Stimulated activated CD4-positive, alpha-beta T cell treated with anti-CD3 and anti-CD28 coated beads, TNF-alpha, amount 100 ng/mL, for 24 hours (primary cell): ENCODE measurements at regions not wholly inside any gene's neighbourhood (a gene's known extent, or its start where the extent isn't known, plus 50 kb on each side); places are given as distances from the start of the nearest gene placed in this dataset.

Source experiments
- DNase-seq, 3 experiments: peaks; one replicate each; pipeline ENCODE4 v3.0.0-alpha.2; 2020; ENCODE audit warnings: low read depth in 3 of 3

- no peak for DNase-seq
These were observed 269.4 kb downstream of the TDRD15 start for GRCh38 chr2:21393173-21393572.

GRCh38 chr2:21395366-21395765 is 271.6 kb downstream of the TDRD15 start:
- DNase-seq, result no peak

DNA sequence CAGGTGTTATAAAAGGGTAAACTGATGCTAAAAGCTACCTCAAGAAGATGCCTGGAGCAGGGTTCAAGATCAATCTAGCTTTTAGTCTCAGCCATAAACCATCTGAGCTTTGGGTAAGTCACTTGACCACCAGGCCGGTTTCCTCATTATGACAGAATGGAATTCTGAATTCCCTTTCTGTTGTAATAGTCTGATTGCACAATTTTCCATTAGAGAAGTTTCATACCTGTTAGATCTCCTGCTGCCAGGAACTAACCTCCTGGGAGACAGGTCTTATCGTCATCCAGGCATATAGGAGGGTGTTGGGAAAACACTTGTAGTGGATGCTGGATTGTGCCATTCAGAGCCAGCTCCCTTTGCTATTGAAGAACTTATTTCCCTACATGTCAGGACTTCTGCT is 272.5 kb downstream of the TDRD15 start:
- no peak for DNase-seq

- no peak for DNase-seq
These were observed 277.4 kb downstream of the TDRD15 start for GRCh38 chr2:21401022-21401698.

- no peak for DNase-seq
These were observed 280.4 kb downstream of the TDRD15 start for GRCh38 chr2:21404137-21404536.

DNA sequence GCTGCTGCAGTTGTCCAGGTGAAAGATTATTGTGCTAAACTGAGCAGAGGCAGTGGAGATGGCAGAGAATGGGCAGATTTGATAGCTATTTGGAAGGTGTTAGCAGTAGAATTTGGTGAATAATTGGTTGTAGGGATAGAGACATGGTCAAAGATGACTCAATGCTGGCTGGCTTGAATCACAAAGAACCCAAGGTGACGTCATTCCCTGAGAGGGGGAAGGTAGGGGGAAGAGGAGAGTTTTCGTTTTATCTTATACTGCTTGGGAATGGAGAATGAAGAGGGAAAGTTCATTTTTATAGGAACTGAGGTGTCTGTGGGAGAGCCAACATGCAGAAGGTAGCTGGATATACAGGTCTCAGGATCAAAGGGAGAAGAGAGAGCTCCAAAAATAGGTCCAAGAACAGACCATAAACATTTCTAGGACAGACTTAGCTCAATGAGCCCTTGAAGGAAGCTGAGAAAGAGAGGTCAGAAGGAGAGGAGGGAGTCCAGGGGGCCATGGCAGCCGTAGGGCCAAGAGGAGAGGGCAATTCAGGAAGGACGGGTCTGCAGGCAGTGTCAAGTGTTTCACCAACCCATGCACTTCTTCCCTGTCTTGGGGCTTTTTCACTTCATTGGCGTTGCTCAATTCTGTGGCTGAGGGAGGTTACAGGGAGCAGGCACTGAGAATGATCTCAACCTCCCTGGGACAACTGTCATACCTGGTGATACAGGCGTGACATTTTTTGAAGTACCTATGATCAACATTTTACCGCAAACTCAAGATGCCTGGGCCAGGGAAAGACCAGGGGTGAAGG is 281.3 kb downstream of the TDRD15 start:
- DNase-seq, result no peak

- DNase-seq, result no peak
These were observed 282.6 kb downstream of the TDRD15 start for GRCh38 chr2:21406386-21406785.

- DNase-seq, result no peak
These were observed 283.1 kb downstream of the TDRD15 start for GRCh38 chr2:21406911-21407310.

- no peak for DNase-seq
These were observed 284.1 kb downstream of the TDRD15 start for GRCh38 chr2:21407851-21408250.

DNA sequence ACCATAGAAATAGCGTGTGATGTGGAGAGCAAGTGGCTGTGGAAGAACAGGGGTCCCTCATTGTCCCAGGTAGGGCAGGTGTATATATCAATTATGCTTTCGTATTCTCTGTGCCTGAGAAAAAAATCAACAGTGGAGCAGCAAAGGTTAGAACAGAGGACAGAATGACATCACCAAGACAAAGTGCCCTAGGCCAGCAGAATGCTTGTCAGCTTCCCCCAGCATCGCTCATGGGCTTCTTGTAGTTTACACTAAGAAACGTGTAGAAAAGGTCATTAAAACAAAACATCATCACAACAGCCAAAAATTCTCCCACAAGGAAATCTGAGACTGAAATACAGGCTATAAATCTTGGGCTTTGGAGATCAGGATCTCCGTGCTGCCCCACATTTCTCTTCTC is 288.0 kb downstream of the TDRD15 start:
- no peak for DNase-seq

DNA sequence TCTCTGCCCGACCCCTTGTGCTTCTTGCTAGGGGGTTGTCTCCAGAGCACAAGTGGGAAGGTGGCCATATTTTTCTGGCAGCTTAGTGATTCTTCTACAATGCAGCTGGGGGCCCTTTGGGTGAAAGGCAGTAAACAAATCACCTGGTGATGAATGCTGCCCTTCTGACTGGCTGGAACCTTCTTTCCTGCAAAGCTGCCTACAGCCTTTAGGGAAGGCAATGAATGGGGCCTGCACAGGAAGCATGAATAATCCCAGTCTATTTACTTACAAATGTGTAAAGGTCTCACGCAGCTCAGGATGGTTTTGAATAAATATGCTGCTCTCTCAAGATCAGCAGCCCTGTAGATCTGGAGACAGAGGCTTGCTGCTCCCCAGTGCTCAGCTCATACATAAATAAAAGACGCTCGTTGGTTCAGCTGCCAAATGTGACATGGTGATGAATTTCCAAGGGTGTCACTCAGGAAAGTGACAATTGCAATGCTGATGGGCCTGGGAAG is 289.2 kb downstream of the TDRD15 start:
- no peak for DNase-seq

- DNase-seq, result no peak
These were observed 291.5 kb downstream of the TDRD15 start for GRCh38 chr2:21415234-21415633.

- no peak for DNase-seq
These were observed 292.5 kb downstream of the TDRD15 start for GRCh38 chr2:21416226-21416625.

GRCh38 chr2:21418456-21418855 is 294.7 kb downstream of the TDRD15 start:
- DNase-seq, result no peak

DNA sequence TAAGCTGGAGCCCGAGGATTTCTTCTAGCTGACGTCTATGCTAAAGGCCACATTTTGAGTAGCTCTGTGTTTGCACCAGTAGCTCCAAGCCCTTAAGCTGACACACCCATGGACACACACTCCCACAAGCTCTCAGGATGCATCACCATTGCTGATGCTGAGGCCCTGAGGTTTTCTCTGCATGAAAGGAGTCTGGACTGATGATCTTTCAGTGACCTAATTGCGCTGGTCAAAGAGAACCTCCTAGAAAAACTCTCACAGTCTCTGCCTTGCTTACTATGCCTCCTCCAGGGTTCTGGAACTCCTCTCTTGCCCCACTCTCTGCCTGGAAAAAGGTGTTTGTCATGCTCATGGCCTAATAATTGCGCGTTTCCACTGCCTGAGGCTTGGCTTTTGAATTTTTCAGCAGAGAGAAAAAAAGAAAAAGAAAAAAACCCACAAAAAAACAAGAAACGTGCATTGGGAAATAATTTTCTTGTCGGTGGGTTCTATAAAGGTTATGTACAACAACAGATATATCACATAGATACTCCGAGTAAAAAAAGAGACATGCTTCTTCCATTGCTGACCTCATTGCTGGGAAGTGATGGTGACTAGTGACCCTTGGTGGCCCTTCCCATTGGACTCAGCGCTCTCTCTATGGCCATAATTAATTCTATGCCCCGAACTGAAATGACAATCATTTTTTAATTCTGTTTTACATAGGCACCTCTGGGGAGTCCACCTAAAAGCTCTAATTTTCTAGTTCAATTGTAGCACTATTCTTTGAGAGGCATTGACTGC is 297.0 kb downstream of the TDRD15 start:
- no peak for DNase-seq

- DNase-seq, result peak in 1 of 3 experiments; percentile 14
These were observed 298.3 kb downstream of the TDRD15 start for GRCh38 chr2:21422050-21422449.

DNA sequence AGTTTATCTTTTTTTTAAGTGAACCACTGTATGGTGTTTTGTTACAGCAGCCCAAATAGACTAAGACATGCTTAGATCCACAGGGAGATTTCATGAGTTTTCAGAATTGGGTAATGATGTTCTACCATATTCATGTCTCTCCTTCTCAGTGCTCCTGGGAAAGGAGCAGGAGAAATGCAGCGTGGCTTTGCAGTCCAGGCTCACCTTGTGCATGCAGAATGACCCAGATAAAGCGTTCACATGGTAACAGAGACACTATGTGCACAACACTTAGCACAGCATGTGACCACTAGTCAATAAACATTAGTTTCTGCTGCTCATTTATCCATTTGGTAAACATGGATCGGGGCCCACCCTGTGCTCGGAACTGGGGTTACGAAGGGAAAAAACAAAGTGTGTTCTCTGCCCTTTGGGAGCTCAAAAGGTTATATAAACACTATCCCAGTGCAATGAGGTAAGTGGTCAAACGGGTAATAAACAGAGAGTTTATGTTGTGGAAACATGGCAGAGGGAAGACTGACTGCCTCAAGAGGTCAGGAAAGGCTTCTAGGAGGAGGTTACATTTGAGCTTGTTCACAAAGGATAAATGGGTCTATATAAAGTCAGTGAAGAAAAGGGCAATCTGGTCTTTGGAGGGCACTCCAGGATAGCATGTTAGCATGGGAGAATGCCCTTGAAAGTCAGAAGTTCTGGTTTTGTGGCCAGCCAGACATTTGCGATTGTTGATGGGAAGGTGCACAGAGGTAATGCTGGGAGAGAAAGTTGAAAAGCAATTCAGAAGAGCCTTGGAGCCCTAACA is 299.2 kb downstream of the TDRD15 start:
- no peak for DNase-seq

GRCh38 chr2:21423854-21424253 is 300.1 kb downstream of the TDRD15 start:
- no peak for DNase-seq

- no peak for DNase-seq
These were observed 300.6 kb downstream of the TDRD15 start for GRCh38 chr2:21424375-21424774.

GRCh38 chr2:21427606-21428005 is 303.8 kb downstream of the TDRD15 start:
- DNase-seq, result no peak

DNA sequence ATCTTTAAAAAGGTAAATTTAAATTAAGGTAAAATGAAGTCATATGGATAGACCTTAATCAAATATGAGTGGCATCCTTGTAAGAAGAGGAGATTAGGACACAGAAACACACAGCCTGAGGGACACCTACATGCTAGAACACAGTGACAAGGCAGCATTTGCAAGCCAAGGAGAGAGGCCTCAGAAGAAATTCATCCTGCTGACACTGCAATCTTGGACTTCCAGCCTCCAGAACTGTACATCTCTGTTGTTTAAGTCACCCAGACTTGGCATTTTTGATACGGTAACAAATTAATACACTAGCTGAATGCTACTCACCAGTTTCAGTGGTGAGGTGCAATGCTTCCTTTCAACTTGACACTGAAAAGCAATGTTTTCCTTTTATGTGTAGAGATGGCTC is 305.0 kb downstream of the TDRD15 start:
- no peak for DNase-seq

DNA sequence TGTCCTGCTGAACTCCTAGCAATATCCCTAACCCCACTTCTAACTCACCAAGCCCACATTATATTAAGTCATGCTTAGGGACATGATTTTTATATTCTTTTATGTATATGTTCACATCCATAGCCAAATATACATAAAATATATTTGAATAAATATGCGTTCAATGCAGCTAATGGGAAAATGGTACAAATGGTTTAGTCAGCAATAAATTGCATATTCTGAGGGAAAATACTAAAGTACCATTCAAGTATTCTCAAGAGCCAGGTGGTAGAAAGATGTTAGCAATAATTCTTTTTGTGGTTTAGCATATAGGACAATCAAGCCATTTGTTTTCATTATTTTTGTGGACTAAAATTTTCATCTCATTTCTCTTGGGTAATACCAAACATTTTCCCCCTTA is 306.0 kb downstream of the TDRD15 start:
- DNase-seq, result no peak
